Smooth muscle cell (in vitro differentiated cells): ENCODE measurements at regions not wholly inside any gene's neighbourhood (a gene's known extent, or its start where the extent isn't known, plus 50 kb on each side); places are given as distances from the start of the nearest gene placed in this dataset.
"Not testable (repeated sequence)": the region's sequence is repeated elsewhere in the genome, so short reads cannot be mapped to it uniquely, and the experiment has no call there.

Experiments
- DNase-seq: peaks from one replicate; lab custom pipeline; 2025; ENCODE audit not compliant: unreplicated experiment; lab: John Stamatoyannopoulos, UW
- H2AFZ ChIP-seq: fragments of 200-600 bp; sonication (generic); 2 replicates; pipeline ENCODE4 v1.6.0; 2016; ENCODE audit warnings: antibody characterized with exemption, low read depth, mild to moderate bottlenecking
- H3F3A ChIP-seq: fragments of 200-600 bp; sonication (generic); 2 replicates; pipeline ENCODE4 v1.6.0; 2017; ENCODE audit warnings: antibody characterized with exemption, low read depth
- H3K27ac ChIP-seq: fragments of 200-600 bp; sonication (generic); 2 replicates; pipeline ENCODE4 v1.5.1; 2016; ENCODE audit warnings: low read depth, mild to moderate bottlenecking
- H3K27me3 ChIP-seq: fragments of 200-600 bp; sonication (generic); 2 replicates; pipeline ENCODE4 v1.6.1; 2016; ENCODE audit warnings: low read depth, mild to moderate bottlenecking
- H3K36me3 ChIP-seq: fragments of 200-600 bp; sonication (generic); 2 replicates; pipeline ENCODE4 v1.5.1; 2016; ENCODE audit warnings: low read depth
- H3K4me1 ChIP-seq: fragments of 200-600 bp; sonication (generic); 2 replicates; pipeline ENCODE4 v1.5.1; 2016; ENCODE audit warnings: low read depth
- H3K4me2 ChIP-seq: fragments of 200-600 bp; sonication (generic); 2 replicates; pipeline ENCODE4 v1.6.0; 2016; ENCODE audit warnings: mild to moderate bottlenecking
- H3K4me3 ChIP-seq: fragments of 200-600 bp; sonication (generic); 2 replicates; pipeline ENCODE4 v1.5.1; 2016; ENCODE audit warnings: mild to moderate bottlenecking
- H3K79me2 ChIP-seq: fragments of 200-600 bp; sonication (generic); 2 replicates; pipeline ENCODE4 v1.6.0; 2016; ENCODE audit warnings: low read depth, mild to moderate bottlenecking
- H3K9ac ChIP-seq: fragments of 200-600 bp; sonication (generic); 2 replicates; pipeline ENCODE4 v1.6.0; 2016; ENCODE audit warnings: low read depth
- H3K9me3 ChIP-seq: fragments of 200-600 bp; sonication (generic); replicated peaks from 2 replicates; pipeline ENCODE4 v1.5.1; 2016; ENCODE audit warnings: low read depth
- H4K20me1 ChIP-seq: fragments of 200-600 bp; sonication (generic); 2 replicates; pipeline ENCODE4 v1.6.0; 2016; ENCODE audit warnings: low read depth
- WGBS: methylation state at CpG from one replicate; pipeline ENCODE4 v1.1.7; 2016; ENCODE audit warnings: low lambda C conversion rate; 5-methylcytosine and 5-hydroxymethylcytosine counted together

GRCh38 chr11:67940440-67940839, 63.5 kb downstream of the UNC93B1 start:
- not testable (repeated sequence) for H3F3A ChIP-seq, H3K4me2 ChIP-seq, H3K4me3 ChIP-seq, H3K9me3 ChIP-seq, H3K36me3 ChIP-seq, H4K20me1 ChIP-seq, DNase-seq, H3K79me2 ChIP-seq, H3K27me3 ChIP-seq, H3K9ac ChIP-seq, H3K27ac ChIP-seq, H2AFZ ChIP-seq, H3K4me1 ChIP-seq
- WGBS, result 100% methylated on average over 2 of the region's 2 CpGs

GRCh38 chr11:67938964-67939363, 64.9 kb downstream of the UNC93B1 start:
- WGBS, result 19% methylated on average over 1 of the region's 4 CpGs
- not testable (repeated sequence) for H3K27ac ChIP-seq, H3F3A ChIP-seq, DNase-seq, H4K20me1 ChIP-seq, H3K27me3 ChIP-seq, H3K9ac ChIP-seq, H3K9me3 ChIP-seq, H3K79me2 ChIP-seq, H3K4me2 ChIP-seq, H3K4me3 ChIP-seq, H3K36me3 ChIP-seq, H3K4me1 ChIP-seq, H2AFZ ChIP-seq

GRCh38 chr11:67938371-67938770, 65.5 kb downstream of the UNC93B1 start:
- not testable (repeated sequence) for H3K79me2 ChIP-seq, H3K27ac ChIP-seq, H3K9ac ChIP-seq, H4K20me1 ChIP-seq, H3K36me3 ChIP-seq, H3K9me3 ChIP-seq, DNase-seq, H3F3A ChIP-seq, H2AFZ ChIP-seq, H3K27me3 ChIP-seq, H3K4me3 ChIP-seq, H3K4me1 ChIP-seq, H3K4me2 ChIP-seq
- 92% methylated on average over 3 of the region's 3 CpGs for WGBS

- not testable (repeated sequence) for H3K4me1 ChIP-seq, H4K20me1 ChIP-seq, H3K27me3 ChIP-seq, H2AFZ ChIP-seq, H3K4me2 ChIP-seq, H3F3A ChIP-seq, H3K9me3 ChIP-seq, H3K9ac ChIP-seq, H3K79me2 ChIP-seq, H3K27ac ChIP-seq, H3K4me3 ChIP-seq, DNase-seq, H3K36me3 ChIP-seq
- 66% methylated on average over 6 of the region's 7 CpGs for WGBS
Measured at GRCh38 chr11:67923565-67923964, 80.3 kb downstream of the UNC93B1 start.

- H3K9me3 ChIP-seq, H2AFZ ChIP-seq, H3K27me3 ChIP-seq, H3F3A ChIP-seq, H3K4me3 ChIP-seq, H3K9ac ChIP-seq, H3K36me3 ChIP-seq, H3K4me1 ChIP-seq, H3K79me2 ChIP-seq, H3K4me2 ChIP-seq, H3K27ac ChIP-seq, H4K20me1 ChIP-seq, DNase-seq: not testable (repeated sequence)
- WGBS, result 82% methylated on average over 6 of the region's 6 CpGs
Measured at GRCh38 chr11:67920546-67920945, 83.4 kb downstream of the UNC93B1 start.

DNA sequence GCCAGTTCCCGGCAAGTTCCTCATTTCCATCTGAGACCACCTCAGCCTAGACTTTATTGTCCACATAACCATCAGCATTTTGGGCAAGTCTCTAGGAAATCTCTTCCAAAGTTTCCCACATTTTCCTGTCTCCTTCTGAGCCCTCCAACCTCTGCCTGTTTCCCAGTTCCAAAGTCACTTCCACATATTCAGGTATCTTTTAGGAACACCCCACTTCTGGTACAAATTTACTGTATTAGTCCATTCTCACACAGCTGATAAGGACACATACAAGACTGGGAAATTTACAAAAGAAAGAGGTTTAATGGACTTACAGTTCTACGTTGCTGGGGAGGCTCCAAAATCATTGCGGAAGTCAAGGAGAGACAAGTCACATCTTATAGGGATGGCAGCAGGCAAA, 91.7 kb downstream of the UNC93B1 start:
- not testable (repeated sequence) for H4K20me1 ChIP-seq, DNase-seq, H3K9ac ChIP-seq, H3K4me3 ChIP-seq, H3K27ac ChIP-seq, H3F3A ChIP-seq, H3K4me2 ChIP-seq, H3K4me1 ChIP-seq, H3K36me3 ChIP-seq, H3K27me3 ChIP-seq, H3K79me2 ChIP-seq, H3K9me3 ChIP-seq, H2AFZ ChIP-seq
- 98% methylated on average over 3 of the region's 3 CpGs for WGBS

- H3K9me3 ChIP-seq, H3K79me2 ChIP-seq, H3K9ac ChIP-seq, H3K27me3 ChIP-seq, H3K4me3 ChIP-seq, H3K27ac ChIP-seq, DNase-seq, H3K4me2 ChIP-seq, H4K20me1 ChIP-seq, H3K4me1 ChIP-seq, H3K36me3 ChIP-seq, H3F3A ChIP-seq, H2AFZ ChIP-seq: not testable (repeated sequence)
- WGBS, result 74% methylated on average over 2 of the region's 2 CpGs
Measured at GRCh38 chr11:67911211-67911610, 92.7 kb downstream of the UNC93B1 start.

DNA sequence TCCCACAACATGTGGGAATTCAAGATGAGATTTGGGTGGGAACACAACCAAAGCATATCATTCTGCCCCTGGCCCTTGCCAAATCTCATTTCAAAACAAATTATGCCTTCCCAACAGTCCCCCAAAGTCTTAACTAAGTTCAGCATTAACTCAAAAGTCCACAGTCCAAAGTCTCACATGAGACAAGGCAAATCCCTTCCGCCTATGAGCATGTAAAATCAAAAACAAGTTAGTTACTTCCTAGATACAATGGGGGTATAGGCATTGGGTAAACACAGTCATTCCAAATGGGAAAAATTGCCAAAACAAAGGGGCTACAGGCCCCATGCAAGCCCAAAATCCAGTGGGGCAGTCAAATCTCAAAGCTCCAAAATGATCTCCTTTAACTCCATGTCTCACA, 93.1 kb downstream of the UNC93B1 start:
- H4K20me1 ChIP-seq, H3K9me3 ChIP-seq, H3K4me3 ChIP-seq, H3K27ac ChIP-seq, H2AFZ ChIP-seq, H3K27me3 ChIP-seq, H3K9ac ChIP-seq, H3K4me2 ChIP-seq, H3K79me2 ChIP-seq, H3K36me3 ChIP-seq, H3F3A ChIP-seq, DNase-seq, H3K4me1 ChIP-seq: not testable (repeated sequence)
- 96% methylated on average over 1 of the region's 1 CpG for WGBS

DNA sequence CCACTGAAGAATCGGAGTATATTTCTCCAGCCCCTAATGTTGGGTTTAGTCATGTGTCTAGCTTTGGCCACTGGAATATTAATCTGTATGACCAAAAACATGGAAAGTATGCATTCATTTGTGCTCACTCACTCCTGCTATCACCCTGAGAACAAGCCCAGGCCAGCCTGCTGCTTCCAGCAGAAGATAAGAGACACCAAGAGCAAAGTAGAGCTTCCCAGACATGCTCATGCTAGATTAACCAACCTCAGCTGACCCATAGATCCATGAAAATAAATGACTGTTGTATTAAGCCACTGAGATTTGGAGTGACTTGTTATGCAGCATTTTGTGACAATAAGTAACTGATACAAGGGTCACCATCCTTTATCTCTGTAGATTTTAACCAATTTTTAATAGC, 96.9 kb downstream of the UNC93B1 start:
- H3K9ac ChIP-seq, H3F3A ChIP-seq, H2AFZ ChIP-seq, H3K27me3 ChIP-seq, H3K79me2 ChIP-seq, H3K4me3 ChIP-seq, H3K27ac ChIP-seq, DNase-seq, H3K4me2 ChIP-seq, H3K9me3 ChIP-seq, H3K4me1 ChIP-seq, H4K20me1 ChIP-seq, H3K36me3 ChIP-seq: not testable (repeated sequence)
- 5% methylated on average over 1 of the region's 1 CpG for whole genome bisulfite sequencing
